Globus pallidus (tissue), 1 donor: ENCODE measurements at regions not wholly inside any gene's neighbourhood (a gene's known extent, or its start where the extent isn't known, plus 50 kb on each side); places are given as distances from the start of the nearest gene placed in this dataset.
A peak's percentile ranks its signal among the peaks of the same experiment; 100 is the strongest.
"Not testable (repeated sequence)": the region's sequence is repeated elsewhere in the genome, so short reads cannot be mapped to it uniquely, and the experiment has no call there.

Experiments
- DNase-seq: peaks from one replicate; pipeline ENCODE4 v3.0.0-alpha.2; 2015; ENCODE audit warnings: low spot score

DNA sequence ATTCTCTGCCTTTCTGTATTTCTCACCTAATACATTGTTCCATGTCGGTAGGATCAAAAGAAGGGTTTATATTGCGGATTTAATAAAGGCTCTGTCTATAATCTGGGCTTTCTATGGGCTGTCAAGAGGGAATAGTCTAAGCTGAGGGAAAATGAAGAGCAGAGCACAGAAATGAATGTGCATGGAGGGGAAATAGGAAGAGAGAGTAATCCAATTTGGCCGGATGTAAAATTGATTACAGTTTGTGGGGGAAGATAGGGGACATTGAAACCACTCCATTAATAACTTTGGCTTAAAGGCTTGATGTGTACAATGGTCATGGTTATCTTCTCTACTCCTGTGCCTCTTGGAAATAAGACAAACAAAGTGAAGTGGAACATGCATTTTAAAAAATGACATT is 334.2 kb upstream of the CDH8 start:
- no peak for DNase-seq

DNA sequence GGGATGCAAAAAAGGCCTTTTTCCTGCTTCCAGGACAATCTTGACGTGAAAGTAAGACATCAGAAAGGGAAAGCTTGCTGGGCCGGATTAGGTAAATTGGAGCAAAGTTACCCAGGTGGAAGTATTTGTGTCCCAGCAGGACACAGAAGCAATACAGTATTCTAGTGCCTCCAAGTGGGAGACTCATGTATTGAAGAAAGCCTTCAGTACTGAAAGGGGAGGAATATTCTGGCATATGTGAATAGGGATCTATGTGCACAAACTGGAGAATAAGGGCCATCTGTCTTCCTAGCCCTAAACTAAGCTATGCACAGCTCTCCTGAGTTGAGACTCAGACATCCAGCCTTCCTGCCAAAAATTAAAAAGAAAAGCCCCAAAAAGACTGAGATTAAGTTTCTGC is 327.3 kb upstream of the CDH8 start:
- DNase-seq: peak; percentile 34

GRCh38 chr16:62353355-62353754 is 317.1 kb upstream of the CDH8 start:
- DNase-seq: no peak

DNA sequence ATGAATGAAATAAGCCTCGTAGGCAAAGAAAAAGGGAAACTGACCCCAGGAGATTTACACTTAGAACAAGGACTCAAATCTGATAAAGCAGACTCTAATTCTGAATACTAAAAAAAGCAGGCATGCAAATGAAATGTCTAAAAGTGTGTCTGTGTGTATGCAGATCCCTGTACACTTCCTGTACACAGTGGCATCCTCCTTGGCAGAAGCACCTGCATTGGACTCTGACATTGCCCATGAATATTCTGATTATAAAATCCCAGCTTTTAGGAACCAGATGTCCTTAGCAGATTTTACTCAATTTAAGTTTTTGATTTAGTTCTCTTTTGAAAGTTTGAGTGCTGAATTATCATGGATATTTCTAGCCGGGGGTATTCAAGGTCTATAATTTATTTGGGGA is 306.0 kb upstream of the CDH8 start:
- no peak for DNase-seq

- no peak for DNase-seq
Measured at GRCh38 chr16:62335356-62335755, 299.1 kb upstream of the CDH8 start.

GRCh38 chr16:62321606-62322005 is 285.4 kb upstream of the CDH8 start:
- no peak for DNase-seq

DNA sequence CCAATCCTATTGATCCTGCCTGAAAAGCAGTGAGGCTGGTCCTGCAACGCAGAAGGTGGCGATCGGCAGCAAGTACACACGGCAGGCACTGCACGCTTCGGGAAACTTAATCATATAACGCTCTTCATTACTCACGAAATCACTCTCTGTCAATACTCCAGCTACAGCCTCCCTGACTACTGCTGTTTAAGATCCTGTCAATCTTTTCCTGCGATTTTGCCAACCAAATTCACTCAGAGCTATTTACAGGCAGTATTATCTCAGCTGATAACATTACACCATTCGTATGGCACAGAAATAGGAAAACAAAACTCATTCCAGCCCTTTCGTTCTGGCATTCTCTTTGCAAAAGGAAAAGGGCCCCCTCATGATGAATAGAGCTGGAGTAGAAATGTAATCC is 262.4 kb upstream of the CDH8 start:
- DNase-seq: no peak

DNA sequence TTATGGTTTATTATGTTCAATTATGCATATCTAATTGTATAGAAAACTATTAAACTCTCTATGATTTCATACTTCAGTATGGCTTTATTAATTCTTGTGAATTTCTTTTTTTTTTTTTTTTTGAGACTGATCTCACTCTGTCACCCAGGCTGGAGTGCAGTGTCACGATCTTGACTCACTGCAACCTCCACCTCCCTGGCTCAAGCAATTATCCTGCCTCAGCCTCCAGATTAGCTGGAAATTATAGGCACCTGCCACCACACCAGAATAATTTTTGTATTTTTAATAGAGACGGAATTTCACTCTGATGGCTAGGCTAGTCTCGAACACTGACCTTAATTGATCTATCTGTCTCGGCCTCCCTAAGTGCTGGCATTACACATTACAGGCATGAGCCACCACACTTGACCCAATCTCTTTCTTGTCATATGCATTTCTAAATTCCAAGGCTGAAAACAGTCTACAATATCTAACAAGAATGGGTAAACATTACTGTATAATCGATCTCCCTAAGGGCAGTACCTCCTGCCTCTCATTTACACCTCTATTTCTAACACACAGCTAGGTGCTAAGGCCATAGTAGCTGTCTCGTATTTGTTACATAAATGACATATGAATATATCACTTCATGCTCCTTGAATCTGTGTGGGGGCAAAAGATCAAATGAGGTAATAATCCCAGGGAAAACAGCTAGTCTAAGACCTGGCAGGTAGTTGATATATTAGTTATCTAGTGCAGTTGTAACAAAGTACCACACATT is 258.2 kb upstream of the CDH8 start:
- no peak for DNase-seq

DNA sequence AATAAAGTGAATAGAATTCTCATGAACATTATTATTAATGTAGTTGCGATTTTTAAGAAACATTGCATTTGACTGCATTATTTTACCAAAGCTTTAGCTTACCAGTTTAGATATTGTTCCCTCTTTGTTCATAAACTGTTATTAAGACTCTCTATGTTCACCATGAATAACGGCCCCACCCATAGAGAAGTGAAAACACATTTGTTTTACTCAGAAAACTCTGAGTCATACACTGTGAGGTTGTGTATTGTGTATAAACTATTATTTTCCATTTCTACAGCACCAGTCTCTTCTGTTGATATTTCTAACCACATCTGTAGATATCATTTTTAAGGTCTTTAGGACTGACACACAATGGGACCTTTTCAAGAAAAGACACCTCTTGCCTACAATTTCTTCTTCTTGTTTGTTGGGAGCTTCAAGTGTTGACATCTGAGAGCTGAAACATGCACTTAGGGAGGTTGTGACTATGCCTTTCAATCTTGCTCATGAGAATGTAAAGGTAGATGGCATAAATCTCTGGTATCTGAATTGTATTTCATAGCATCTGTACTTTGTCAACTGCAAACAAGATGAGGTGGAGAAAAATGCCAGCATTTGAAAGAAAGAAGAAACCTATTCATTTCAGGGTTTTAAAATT is 252.9 kb upstream of the CDH8 start:
- DNase-seq: no peak

DNA sequence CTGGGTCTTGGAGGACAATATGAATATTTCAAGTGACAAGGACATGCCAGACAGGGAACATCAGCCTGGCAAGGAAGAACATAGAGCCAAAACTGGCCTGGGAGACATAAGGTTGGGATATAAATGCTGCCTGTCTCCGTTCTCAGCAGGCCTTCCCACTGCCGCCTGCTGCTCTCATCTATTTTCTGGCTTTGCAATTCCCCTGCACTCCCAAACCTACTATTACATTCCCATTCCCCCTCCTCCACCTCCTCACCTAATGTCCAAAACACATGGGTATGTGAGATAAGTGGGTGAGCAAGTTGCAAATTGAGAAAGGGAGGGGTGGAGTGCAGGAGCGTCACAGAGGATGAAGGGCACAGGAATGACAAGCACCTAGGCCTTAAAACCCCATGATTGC is 244.3 kb upstream of the CDH8 start:
- DNase-seq: no peak

GRCh38 chr16:62277942-62278341 is 241.7 kb upstream of the CDH8 start:
- no peak for DNase-seq

DNA sequence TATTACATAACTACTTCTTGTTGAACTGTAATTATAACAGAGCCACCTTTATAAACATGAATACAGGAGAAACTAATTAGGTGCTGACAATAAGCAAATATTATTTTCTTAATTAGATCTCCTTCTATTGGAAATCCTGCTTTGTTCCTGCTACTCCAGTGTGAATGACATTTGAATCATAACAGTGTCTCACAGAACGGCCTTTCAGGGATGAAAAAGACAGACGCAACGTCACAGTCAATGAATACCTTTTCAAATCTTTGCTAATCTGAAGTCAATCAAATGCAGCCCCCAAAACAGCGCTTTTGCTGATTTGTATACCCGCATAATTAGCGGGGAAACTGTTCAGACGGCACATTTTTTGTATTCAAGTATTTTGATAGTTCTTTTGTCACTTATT is 240.4 kb upstream of the CDH8 start:
- DNase-seq: no peak

GRCh38 chr16:62272035-62272434 is 235.8 kb upstream of the CDH8 start:
- DNase-seq: no peak

GRCh38 chr16:62261760-62262159 is 225.5 kb upstream of the CDH8 start:
- DNase-seq: no peak

DNA sequence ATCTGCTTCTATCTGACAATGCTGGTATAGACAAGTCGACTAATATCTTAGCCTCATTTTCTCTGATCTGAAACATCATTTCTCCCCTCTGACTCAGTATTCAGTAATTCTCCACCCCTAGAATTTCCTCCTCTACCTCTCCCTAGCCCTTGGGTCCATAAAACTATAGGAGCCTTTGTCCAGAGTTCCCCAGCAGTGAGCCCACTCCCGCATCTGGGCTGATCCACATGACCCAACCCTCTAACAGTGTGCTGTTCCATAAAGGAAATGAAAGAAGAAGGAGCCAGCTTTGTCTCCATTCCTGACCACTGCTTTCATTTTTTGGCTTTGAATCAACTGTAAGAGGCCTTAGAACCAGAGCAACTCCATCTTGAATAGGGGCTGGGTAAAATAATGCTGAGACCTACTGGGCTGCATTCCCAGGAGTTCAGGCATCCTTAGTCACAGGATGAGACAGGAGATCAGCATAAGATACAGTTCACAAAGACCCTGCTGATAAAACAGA is 222.7 kb upstream of the CDH8 start:
- not testable (repeated sequence) for DNase-seq

- DNase-seq: peak; percentile 51
Measured at GRCh38 chr16:62256406-62256805, 220.2 kb upstream of the CDH8 start.

- DNase-seq: no peak
Measured at GRCh38 chr16:62254847-62255246, 218.6 kb upstream of the CDH8 start.

- DNase-seq: no peak
Measured at GRCh38 chr16:62254372-62254771, 218.1 kb upstream of the CDH8 start.

- no peak for DNase-seq
Measured at GRCh38 chr16:62253966-62254365, 217.7 kb upstream of the CDH8 start.

GRCh38 chr16:62249069-62249468 is 212.8 kb upstream of the CDH8 start:
- no peak for DNase-seq

DNA sequence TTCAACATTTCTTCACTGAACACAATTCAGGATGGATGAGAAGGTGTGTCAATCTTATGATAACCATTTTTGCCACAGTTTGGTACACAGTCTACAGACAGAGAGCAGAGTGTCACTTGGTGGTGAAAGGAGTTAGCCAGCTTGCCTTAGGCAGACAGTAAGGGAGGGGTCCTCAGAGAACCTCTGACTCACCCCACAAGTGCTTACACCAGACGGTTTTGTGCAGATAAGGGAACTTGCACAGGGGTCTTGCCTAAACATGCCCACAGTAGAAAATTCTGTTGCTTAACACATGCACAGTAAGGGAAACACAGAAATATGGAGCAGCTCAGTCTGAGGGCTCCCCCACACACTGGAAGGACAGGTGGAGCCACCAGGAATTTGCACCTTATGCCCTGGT is 204.5 kb upstream of the CDH8 start:
- DNase-seq: no peak

GRCh38 chr16:62225675-62226074 is 189.4 kb upstream of the CDH8 start:
- peak; percentile 78 for DNase-seq

- DNase-seq: no peak
Measured at GRCh38 chr16:62224646-62225209, 188.5 kb upstream of the CDH8 start.
